Superior temporal gyrus (tissue), 1 donor: ENCODE measurements at regions not wholly inside any gene's neighbourhood (a gene's known extent, or its start where the extent isn't known, plus 50 kb on each side); places are given as distances from the start of the nearest gene placed in this dataset.
"Not testable (repeated sequence)": the region's sequence is repeated elsewhere in the genome, so short reads cannot be mapped to it uniquely, and the experiment has no call there.

ENCODE experiments used
- DNase-seq: peaks from one replicate; pipeline ENCODE4 v3.0.0-alpha.2; 2016; ENCODE audit errors: extremely low spot score

GRCh38 chr13:22740264-22740663 lies 440.5 kb upstream of the SGCG start:
- no peak for DNase-seq

GRCh38 chr13:22744688-22745452 lies 435.9 kb upstream of the SGCG start:
- no peak for DNase-seq

DNA sequence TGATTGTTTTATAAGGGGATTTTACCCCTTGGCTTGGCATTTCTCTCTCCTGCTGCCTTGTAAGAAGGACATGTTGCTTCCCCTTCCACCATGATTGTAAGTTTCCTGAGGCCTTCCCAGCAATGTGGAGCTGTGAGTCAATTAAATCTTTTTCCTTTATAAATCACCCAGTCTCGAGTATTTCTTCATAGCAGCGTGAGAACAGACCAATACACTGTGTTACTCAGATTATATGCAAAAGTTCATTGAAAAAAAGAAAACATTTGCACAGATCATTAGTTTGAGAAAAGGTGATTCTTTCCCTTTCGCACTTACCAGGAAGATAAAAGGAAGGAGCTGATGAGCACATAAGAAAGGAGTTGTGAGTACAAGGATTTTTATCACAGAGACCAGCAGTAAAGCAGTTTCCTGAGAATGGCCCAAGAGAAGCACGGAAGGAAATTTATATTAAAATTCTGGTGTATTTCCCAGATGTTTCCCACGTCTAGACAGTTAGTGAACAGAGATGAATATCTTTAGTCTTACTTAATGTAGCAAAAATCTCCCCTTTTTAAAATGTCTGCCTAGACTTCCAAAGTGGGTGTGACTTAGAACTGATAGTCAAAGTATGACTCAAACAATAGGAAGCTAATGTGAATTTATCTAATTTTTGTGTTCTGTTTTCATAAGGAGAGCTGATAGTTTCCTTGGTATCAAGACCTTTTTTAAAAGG lies 431.8 kb upstream of the SGCG start:
- DNase-seq, result no peak

DNA sequence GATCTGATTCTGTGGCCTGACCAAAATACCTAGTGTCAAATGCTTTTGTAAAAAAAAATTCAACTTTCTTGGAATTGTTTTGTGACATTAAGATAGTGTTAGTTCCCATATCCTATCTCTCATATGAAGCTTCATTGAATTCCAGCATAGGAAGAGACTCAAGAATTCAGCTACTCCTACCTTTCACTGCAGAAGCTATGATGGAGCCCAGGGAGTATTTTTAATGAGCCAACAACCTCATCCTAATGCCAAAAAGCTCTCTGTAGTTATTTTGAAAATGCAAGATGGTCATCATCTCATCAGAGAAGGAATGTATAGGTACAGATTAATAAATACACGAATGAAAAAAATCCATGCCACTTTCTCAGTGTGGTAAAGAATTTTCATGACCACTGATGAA lies 431.2 kb upstream of the SGCG start:
- DNase-seq, result no peak

GRCh38 chr13:22757530-22758120 lies 423.2 kb upstream of the SGCG start:
- DNase-seq, result peak; percentile 48

- no peak for DNase-seq
Measured at GRCh38 chr13:22758245-22758644, 422.5 kb upstream of the SGCG start.

DNA sequence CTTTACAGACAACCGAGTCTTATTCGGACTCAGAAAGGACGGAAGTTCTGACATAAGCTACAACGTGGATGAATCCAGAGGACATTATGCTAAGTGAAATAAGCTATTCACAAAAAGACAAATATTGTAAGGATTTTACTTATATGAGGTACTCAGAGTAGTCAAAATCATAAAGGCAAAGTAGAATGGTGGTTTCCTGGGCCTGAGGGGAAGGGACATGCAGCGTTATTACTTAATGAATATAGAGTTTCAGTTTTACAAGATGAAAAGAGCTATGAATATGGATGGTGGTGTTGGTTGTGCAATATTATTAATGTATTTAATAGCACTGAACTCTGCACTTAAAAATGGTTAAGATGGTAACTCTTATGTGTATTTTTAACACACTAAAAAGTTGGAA lies 419.1 kb upstream of the SGCG start:
- no peak for DNase-seq

DNA sequence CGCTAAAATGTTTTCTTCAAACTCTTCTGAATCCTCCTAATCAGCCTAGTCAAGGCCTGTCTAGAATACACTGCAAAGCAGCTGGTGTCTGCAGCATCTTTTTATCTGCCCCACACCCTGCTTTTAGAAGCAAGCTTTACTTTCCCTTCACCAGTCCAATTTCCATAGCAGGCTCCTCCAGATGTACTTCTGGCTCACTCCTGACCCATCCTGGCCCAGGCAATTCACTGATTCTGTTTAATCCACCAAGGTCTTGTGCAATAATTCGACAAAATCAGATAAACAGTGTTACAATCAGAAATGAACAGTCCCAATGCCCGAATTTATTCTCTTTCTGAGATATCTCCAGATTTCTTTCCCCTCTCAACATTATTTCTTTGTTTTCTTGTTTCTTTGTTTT lies 415.2 kb upstream of the SGCG start:
- DNase-seq, result no peak

DNA sequence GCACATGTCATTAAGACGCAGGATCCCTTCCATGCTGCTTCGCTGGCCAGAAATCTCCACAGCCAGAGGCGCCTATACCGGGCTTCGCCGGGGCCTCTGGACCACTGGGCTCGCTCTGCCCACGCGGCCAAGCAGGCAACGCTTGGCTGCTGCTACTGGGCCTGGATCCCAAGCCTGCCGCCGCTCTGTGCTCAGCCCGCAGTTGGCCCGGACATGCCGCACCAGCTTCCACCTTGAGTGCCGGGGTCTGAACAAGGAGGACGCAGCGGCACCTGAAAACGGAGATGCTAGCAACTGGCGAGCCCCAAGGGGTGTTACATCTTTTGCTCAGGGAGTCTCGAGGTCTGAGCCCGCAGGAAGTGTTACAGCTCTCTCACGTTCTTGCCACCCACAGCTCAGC lies 409.9 kb upstream of the SGCG start:
- no peak for DNase-seq

- no peak for DNase-seq
Measured at GRCh38 chr13:22773465-22773864, 407.3 kb upstream of the SGCG start.

DNA sequence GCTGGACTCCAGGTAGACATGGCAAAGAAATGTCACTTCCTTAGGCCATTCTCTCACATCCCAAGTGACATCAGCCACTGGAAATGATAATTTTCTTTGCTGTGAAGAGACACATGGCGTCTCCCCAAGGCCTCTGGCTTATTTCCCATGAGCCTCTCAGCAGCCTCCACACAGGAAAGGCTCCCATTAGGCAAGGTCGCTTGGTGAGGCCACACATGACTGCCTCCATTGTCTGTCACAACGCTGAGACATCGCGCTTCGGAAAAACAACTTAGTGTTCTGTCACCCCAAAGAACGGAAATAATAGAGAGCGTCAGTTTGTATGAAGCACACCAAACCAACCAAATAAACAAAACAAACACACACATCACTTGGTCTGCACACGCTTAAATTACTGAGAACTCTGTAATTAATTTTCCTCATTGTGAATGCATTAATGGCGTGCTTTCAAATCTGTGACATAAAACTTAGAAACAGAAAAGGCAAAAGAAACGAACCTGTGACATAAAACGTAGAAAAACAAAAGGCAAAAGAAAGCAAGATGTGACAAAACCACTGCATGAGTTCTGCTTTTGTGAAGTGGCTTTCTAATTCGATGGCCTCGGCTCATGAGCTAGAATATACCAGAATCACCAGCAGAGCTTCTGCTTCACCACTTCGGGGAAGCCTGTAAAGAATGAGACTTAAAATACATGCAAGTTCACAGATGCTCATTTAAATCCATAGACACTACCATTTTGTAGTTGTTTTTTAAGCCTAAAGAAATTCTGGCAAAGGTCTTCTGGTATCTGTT lies 404.2 kb upstream of the SGCG start:
- DNase-seq, result no peak

DNA sequence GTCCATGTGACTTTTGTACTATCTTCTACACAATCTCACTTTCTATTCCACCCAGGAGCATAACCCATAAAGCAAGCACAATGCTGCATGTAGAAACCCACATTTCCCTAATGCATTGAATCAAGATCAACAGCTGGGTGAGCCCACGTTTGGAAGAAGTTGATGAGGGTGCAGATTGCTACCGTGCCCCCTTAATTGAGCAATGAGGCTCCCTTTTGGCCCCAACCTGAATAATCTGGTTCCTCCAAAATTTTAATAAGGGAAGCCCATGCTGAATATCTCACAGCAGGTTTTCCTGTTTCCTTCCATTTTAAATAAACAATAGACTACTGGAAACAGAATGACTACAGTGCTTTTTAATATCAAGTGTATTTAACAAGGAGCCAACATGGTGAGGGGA lies 403.6 kb upstream of the SGCG start:
- no peak for DNase-seq

GRCh38 chr13:22789027-22789593 lies 391.7 kb upstream of the SGCG start:
- DNase-seq, result no peak

DNA sequence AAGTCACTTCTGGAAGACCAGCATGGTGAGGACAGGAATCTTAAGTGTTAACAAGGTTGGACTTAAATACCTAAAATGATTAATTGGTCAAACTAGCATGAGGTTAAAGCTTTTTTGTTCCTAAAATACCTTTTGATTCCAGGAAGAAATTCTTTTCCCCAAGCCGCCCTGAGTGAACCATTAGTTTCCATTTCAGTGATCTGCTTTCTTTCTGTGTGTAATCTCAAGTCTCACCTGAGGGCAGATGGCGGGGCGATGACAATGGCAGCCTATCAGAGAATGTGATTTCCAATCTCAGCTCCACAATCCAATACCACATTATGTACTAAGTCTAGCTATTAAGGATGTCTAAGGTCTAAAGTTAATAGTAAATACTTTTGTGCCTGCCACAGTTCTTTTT lies 390.9 kb upstream of the SGCG start:
- no peak for DNase-seq

DNA sequence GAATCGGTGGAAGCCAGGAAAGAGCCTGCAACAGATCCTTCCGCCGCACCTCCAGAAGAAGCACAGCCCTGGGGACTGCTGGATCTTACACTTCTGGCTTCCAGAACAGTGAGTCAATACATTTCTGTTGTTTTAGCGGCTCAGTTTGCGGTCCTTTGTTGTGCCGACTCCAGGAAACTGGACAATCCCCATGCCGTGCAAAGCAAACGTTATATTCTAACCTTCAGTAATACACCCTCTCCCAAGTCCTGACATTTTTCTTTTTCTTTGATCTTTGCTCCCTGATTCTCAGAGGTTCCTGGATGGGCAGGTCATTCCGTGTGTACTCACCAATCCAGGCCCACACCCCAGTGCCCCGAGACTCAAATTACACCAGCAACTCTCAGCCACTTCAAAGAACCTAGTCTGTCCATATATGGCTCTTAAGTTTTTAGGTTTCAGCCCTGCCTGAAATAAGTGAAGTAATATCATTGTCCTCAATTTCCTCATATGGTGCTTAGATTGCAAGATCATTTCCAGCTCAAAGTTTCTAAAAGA lies 387.1 kb upstream of the SGCG start:
- DNase-seq, result no peak

GRCh38 chr13:22800526-22801401 lies 380.0 kb upstream of the SGCG start:
- DNase-seq, result peak; percentile 49

GRCh38 chr13:22801402-22802003 lies 379.3 kb upstream of the SGCG start:
- peak; percentile 62 for DNase-seq

- DNase-seq, result no peak
Measured at GRCh38 chr13:22812793-22813192, 368.0 kb upstream of the SGCG start.

DNA sequence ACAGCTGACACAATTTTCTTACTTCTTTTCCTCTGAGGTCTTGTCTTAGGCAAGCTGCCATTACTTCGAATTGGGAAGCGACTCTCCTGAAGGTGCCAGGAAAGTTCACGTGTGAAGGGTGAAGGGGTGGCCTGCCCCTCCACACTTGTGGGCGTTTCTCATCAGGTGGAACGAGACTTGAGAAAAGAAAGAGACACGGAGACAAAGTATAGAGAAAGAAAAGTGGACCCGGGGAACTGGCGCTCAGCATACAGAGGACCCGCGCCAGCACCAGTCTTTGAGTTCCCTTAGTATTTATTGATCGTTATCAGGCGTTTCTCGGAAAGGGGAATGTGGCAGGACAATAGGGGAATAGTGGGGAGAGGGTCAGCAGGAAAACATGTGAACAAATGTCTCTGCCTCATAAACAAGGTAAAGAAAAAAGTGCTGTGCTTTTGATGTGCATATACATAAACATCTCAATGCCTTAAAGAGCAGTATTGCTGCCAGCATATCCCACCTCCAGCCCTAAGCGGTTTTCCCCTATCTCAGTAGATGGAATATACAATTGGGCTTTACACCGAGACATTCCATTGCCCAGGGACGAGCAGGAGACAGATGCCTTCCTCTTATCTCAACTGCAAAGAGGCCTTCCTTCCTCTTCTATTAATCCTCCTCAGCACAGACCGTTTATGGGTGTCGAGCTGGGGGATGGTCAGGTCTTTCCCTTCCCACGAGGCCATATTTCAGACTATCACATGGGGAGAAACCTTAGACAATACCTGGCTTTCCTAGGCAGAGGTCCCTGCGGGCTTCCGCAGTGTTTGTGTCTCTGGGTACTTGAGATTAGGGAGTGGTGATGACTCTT lies 367.0 kb upstream of the SGCG start:
- DNase-seq, result not testable (repeated sequence)
